GM21717 (cell line): ENCODE measurements at regions not wholly inside any gene's neighbourhood (a gene's known extent, or its start where the extent isn't known, plus 50 kb on each side); places are given as distances from the start of the nearest gene placed in this dataset.

Experiments used
- ATAC-seq: cut with Tn5 transposase; IDR thresholded peaks from one replicate; pipeline ENCODE4 v1.9.1; 2021; ENCODE audit warnings: mild to moderate bottlenecking, moderate library complexity; ENCODE audit not compliant: unreplicated experiment

DNA sequence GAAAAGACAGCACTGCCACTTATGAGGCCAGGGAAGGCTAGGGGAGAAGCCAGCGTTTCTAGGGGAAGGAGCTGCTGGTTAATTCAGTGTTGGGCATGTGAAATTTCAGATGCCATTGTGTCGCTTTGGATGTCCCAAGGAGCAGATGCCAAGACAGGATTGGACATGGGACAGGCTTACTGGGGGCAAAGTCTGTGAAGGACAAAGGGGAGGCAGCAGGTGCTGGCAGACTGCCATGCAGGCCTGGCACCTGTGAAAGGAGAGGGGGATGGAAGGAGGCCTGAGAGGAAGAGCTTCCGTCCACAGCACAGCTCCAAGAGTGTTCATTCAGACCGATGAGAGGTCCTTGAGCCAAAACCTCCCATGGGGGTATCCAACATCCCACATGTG is 255.5 kb upstream of the RPL38 start:
- no peak for ATAC-seq

DNA sequence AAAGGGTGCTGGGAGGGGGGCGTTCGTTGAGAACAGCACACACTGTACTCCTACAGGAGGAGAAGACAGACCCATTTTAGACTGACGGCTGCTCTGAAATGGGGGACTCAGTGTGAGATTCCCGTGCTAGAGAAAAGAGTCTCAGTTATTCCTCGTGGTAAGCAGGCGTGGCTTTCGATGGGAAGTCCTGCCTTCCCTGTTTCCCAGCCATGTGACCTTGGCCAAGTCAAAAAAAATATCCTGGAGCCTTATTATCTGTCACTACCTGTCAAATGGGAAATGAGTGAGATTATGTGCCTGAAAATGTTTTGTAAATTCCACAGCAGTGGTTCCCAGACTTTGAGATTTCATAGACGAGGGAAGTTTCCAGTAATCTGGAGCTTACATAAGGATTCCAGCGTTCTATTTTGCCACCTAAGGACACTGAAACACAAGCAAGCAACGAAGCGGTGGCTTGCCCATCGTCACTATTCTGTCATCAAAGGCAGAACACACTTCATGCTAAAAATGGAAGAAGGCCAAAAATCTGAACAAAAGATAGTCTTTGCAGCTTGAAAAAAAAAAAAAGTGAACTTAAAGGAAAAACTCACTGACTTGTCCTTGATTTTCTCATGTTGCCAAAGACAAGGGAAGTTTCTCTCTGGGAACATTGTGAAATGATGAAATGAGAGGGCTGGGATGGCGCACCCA is 253.4 kb upstream of the RPL38 start:
- ATAC-seq: no peak

DNA sequence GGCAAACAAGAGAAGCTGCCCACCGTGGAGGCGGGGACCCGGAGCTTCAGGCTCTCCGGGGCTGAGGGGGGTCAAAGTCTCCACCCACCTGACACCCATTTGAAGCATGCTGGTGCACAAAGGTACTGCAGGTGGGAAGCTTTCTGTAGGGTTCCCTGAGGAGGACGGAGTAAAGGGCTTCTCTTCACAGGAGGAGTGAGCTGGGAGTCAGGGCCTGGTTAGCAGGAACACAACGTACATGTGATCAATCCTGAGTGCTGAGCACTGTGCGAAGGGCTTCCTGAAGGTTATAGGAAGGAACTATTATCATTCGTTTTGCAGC is 252.9 kb upstream of the RPL38 start:
- no peak for ATAC-seq

DNA sequence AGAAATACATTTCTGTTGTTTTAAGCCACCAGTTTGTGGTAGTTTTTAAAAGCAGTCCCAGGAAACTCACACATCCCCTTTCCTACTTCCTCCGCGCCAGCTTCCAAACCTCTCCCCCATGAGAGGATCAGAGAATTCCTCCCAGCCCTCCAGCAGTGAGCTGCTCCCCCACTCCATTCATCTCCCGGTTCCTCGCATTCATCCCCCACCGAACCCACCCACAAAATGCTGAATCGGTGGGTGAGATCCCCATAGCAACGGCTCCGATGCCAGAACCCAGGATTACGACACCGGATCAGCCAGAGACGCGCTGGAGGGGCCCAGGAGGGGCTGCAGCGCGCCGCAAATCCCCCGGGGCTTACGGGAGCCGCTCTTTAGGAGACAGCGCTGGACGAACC is 251.4 kb upstream of the RPL38 start:
- no peak for ATAC-seq

DNA sequence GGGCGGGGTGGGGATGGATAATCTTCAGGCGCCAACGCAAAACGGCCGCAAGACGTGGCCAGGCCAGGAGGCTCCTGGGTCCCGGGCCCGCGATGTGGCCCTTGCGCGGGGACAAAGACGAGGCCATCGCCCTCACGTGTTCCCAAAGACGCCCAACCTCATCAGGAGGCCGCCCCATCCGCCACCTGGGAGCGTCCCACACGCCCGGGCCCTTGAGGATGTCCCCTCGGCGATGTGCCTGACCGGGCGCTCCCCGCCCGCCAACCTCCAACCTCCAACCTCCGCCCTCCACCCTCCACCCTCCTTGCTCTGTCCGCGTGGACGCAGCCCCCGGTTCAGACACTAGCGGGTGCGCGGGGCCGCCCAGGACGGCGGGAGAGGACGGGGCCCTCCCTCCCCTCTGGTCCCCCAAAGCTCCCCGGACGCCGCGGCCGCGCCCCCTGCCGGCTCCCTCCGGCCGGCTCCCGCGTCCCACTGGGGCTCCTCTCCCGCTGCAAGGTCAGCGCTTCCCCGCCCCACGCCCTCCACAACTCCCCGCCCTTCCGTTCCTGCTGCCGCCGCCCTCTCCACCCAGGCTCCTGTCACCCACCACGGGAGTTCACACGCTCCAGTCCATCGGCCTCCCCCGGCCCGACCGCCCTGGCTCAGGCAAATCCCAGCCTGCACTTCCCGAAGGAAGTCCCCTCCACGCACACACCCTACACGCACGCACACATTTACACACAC is 250.8 kb upstream of the RPL38 start:
- ATAC-seq: no peak

DNA sequence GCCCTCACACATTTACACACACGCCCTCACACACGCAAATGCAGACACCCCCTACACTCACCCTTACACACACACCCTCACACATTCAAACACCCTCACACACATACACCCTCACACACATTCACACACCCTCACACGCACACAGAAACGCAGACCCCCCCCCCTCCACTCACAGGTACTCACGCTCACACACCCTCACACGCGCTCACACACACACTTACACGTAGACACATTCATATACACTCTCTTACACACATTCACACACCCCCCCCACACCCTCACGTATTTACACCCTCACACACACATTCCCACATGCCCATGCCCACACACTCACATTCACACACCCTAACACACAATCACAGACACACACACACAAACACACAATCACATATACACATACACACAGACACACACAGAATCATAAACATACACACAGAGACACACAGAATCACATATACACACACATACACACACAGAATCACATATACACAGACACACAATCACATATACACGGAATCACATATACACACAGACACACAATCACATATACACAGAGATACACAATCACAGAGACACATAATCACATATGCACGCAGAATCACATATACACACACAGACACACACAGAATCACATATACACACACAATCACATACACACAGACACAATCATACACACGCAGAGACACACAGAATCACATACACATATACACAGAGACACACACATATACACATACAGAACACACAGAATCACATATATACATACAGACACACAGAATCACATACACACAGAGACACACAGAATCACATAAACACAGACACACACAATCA is 250.1 kb upstream of the RPL38 start:
- no peak for ATAC-seq

DNA sequence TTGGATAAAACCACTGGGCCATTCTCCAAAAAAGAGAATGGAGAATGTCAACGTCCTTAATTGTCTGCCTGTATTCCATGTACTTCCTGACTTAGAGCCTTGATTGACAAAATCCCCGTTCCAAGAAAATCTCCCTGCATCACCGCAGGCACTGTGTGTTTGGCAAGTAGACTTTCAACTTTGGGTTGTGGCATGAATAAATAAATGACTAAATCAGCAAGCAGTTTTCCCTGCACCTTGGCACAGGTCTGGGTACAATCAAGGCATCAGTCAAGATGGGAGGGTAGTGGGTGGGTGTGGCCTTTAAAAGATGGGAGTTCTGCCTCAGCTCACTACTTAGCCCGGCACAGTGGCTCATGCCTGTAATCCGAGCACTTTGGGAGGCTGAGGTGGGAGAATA is 248.5 kb upstream of the RPL38 start:
- no peak for ATAC-seq

DNA sequence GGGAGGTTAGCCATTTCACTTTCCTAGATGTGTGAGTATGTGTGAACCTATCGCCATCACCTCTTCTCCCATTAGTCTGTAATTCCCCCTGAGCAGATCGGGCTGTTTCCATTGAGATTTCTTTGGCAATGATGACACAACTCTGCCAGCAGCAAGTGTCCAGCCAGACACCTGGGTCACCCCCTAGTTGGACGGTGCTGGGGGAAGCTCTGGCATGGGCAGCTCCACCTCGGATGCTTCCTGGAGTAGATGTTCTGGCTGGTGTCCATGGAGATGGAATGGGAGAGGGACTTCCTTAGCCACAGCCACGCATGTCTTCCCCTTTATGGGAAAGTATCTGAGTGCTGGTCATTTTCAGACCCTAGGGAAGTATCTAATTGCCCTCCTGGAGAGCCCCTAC is 247.9 kb upstream of the RPL38 start:
- no peak for ATAC-seq

DNA sequence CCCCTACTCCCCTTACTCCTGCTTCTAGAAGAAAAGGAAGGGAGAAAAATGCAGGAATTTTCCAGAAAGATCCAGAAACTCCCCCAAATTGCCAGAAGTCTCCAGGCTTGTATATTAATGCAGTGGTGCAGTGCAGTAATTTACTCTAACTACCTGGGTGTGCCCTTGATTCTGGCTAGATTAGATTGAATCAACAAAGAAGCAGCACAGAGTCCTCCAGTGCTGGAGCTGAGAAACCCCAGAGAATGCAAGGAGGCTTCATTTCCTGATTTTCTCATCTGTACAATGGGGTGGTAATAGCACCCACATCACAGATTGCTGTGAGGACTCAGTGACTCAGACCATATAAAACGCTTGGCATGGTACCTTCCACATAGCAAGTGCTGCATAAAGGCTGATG is 247.3 kb upstream of the RPL38 start:
- ATAC-seq: no peak

DNA sequence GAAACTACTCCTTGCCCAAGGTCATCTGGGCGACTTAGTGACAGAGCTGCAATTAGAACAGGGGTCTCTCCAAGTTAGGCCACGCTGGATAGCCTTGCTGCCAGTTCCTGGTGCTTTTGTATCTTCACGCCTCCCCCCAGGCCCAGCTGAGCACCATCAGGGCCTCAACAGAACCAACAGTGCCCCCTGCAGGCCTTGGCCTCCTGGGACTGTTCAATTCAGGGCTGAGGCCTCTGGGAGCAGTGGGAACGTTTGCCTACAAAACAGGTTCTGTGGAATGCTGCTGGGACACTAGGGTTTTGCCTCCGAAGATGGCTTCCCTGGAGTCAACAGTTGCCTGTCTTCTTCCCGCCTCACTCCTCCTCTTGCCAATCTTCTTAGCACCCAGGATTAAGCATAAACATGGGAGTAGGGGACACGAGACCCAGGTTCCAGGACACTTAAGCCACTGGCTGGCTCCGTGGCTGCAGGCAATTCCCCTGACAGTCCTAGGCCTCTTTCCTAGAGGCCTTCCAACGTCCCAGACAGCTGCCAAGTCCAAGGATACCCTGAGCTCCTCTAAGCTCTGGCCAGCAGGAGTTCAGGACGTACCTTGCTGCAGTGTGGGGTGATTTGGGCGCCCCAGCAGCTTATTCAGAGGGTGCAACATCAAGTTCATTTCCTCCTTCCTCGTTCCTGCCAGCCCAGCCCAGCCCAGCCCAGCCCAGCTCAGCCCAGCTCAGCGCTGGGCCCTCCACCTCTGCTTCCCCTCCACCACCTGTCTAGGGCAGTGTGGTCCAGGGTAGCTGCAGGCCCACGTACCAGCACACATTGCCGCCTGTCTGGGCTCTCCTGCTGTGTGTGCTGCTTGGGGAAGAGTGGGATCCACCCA is 246.6 kb upstream of the RPL38 start:
- ATAC-seq: no peak

DNA sequence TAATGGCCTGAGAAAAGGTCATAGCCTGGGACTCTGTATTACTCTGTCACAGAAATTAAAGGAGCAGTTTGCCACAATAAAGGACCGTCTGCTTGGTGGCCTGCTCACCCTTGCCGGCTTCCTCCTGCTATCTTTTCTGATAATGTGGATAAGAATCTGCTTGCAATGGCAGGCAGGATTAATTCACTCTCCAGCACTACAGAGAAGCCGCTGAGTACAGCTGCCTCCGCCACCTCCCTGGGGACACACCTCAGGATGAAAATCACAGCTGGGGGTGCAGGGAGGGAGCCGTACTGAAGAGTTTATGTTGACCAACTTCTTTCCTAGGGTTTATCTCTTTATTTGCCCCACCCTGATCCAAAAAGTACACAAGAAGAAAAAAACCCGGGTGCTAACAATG is 245.9 kb upstream of the RPL38 start:
- no peak for ATAC-seq

DNA sequence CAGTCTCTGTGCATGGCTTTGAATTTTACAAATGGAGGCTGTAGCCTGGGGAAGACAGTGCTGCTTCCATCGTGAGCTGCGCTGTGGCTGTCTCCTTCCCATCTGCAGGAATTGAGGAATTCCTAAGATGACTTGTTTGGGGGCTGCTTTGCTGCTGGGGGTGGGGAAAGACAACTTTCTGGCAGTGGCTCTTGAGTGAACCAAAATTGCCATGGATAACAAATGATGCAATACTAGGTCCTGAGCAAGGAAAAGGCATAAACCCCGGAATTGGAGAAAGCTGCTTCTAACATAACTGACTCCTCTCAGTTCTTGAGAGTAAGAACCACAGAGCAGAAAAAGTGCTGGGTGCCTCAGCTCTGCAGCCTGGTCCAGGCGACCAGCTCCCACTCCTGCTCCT is 245.0 kb upstream of the RPL38 start:
- ATAC-seq: no peak

DNA sequence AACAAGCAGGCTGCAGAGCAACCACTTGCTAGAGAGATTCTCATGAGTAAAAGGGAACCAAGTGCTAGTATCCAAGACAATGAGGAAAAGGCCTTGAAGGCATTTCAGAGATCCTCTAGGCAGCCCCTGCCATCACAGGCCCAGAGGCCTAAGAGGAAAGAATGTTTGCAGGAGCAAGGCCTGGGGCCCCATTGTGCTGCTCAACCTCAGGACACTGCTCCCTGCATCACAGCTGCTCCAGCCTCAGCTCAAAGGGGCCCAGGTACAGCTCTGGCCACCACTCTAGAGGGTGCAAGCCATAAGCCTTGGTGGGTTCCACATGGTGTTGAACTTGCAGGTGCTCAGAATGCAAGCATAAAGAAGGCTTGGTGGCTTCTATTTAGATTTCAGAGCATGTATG is 243.0 kb upstream of the RPL38 start:
- ATAC-seq: no peak

DNA sequence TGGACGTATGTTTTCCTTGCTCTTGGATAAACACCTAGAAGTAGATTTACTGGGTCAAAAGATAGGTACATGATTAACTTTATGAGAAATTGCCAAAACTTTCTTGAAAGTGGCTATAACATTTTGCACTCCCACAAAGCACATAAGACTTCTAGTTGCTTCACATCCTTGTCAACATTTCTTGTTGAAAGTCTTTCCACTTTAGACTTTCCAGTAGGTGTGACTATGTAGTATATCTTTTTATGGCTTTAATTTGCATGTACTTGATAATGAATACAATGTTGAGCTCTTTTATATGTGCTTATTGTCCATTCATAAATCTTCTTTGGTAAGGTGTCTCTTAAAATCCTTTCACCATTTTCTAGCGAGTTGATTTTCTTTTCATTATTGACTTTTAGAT is 241.2 kb upstream of the RPL38 start:
- ATAC-seq: no peak

DNA sequence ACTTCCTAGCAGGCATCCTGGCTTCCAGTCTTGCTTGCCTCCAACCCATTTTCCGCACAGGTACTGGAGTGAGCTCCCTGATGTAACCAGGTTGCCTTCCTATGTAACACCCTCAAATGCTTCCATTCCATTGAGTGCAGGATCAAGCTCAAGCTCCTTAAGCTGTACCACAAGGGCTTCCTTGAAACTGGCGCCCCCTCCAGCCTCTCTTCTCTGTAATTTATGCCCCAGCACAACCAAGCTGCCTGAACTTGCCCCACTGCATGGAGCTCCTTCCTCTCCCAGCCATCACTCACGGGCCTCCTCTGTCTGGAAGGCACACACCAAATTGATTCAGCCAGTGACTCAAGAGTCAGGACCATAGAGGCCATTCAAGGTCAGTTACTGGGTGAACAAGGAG is 234.8 kb upstream of the RPL38 start:
- no peak for ATAC-seq

DNA sequence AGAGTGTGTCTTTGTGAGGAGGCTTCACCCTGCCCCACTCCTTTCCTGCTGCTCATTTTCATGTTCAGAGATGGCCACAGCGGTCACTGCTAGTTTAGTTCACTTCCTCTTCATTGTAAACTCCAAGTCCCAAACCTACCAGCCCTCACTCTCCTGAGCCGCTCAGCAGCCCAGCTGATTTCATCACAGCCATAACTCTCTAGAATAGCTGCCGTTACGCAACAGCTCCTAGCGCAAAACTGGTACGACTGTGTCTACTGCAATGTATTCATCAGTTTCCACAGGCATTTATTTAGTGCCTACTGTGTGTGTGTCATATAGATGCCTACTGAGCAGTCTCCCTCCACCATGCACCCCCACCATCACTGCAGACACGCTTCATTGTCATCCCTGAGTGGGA is 233.5 kb upstream of the RPL38 start:
- ATAC-seq: no peak

DNA sequence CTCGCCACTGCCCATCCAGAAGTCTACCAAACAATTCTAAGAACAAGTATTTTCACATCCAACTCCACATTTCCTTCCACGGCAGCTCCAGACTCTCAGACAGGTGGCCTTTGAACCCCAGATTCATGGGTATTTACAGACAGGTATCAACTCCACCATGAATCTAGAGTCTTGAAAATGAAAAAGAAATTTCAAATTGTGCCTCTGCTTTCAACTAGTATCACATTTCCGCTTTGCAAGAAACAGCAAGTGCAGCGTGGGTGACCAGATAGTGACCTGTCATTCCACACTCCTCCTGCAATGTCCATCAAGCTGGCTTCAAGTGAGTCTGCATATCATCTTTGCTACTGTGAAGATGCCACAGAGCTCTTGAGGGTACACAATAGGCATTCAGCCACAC is 232.4 kb upstream of the RPL38 start:
- no peak for ATAC-seq

DNA sequence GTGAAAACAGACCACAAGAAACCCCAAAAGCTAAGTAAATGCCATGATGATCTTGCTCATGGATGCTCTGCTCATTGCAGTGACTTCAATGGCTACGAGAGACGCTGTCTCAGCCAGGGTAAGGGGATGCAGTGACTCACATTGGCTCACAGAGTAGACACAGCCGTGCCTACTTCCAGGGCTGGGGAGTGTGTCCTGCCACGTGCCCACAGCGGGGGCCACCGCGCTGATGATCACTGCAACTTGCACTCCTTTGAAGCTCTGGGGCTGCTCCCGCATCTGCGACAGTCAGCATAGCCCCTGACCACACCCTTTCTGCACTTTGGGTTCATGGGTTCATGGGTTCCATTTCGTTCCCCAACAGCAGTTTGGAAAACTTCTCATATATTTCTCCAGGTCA is 231.4 kb upstream of the RPL38 start:
- ATAC-seq: no peak

DNA sequence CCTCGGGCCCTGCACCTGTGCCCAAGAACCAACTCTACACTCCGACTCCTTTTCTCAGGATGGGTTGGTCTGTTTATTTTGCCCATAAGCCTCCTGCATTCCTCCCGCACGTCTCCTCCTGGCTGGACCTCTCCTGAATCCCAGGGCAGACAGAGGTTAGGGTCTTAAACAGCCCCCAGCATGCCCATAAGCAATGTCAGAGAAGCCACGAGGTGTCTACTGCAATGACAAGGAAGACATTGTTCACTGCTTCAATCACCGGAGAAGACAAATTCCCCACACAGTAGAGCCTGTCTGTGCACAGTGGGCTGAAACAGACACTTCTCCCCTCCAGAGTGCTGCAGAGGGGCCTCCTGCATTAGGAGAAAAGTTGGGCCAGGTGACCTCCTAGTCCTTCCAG is 230.6 kb upstream of the RPL38 start:
- no peak for ATAC-seq

DNA sequence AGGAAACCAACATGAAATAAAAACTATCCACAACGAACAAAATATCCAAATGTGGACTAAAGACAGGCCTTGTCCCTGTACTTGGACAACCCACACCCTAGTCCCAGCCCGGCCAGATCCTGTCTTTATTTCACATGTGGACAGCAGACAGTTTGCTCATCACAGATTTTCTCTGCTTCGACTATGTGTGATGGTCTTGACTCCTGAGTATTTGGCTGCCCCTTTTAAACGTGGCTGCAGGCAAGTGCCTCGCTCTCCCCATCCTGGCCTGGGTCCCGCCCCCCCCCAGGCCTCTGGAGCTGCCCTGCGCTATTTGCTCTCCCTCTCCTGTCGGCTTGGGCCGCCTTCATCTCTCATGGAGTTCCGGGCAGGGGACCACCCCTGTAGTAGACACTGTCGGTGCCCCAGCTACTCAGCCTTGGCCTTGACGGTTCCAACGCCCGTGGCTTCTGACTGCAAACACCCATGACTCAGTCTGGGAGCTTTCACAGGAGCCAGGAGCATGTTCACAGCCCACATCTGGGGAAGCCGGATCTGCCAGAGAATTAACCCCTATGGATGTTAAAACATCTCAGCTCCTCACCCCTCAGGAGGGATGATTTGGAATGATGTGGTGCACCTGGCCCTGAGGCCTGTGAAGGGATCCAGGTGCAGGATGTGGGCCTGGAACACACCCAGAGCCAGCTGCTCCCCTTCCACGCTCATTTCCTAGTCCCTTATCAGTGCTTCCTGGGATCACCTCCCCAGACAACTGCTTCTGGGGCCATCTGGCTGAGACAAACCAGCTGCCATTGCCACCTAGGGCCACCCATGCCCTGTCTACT is 229.7 kb upstream of the RPL38 start:
- no peak for ATAC-seq
